ENCODE measurements at regions not wholly inside any gene's neighbourhood (a gene's known extent, or its start where the extent isn't known, plus 50 kb on each side); places are given as distances from the start of the nearest gene placed in this dataset.

DNA sequence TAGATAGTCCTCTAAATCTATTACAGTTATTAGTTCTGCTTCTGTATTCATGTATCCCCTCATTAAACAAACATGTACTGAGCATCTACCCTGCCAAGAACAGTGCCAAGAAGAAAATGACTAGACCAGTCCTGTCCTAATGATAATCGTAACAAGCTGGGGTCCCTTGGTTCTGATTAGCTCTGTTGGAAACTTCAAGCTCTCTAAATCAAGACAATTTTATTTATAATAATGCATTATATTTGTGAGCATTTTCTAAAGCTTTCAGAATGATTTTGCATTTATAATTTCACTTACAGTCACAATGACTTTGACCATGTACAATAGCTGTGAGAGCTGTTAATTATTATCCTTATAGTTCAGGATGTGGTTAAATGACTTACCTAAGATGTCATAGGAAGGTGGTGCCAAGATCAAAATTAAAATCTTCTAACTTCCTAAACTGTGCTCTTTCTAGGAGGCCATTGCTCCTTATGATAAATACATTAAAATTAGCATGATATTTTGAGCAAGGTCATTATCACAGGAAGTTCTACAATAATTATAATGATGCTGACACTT lies 336.5 kb upstream of the SLC39A10 start:
- H3K4me2 ChIP-seq (ENCODE audit: low read depth, low read length, poor library complexity, severe bottlenecking) = peak overlapping the region; percentile 29
- H3K36me3 ChIP-seq (ENCODE audit: insufficient read depth, low read length) = no peaks in the 10 kb centered on the region
- H3K4me1 ChIP-seq (ENCODE audit: insufficient read depth, low read length, poor library complexity, severe bottlenecking) = peaks cover 70% of the 10 kb centered on the region
- no peak for TF ChIP-seq EZH2phosphoT487 (IDR thresholded peaks at IDR 0.05; ENCODE audit: borderline replicate concordance)
- TF ChIP-seq, protein P1, sequence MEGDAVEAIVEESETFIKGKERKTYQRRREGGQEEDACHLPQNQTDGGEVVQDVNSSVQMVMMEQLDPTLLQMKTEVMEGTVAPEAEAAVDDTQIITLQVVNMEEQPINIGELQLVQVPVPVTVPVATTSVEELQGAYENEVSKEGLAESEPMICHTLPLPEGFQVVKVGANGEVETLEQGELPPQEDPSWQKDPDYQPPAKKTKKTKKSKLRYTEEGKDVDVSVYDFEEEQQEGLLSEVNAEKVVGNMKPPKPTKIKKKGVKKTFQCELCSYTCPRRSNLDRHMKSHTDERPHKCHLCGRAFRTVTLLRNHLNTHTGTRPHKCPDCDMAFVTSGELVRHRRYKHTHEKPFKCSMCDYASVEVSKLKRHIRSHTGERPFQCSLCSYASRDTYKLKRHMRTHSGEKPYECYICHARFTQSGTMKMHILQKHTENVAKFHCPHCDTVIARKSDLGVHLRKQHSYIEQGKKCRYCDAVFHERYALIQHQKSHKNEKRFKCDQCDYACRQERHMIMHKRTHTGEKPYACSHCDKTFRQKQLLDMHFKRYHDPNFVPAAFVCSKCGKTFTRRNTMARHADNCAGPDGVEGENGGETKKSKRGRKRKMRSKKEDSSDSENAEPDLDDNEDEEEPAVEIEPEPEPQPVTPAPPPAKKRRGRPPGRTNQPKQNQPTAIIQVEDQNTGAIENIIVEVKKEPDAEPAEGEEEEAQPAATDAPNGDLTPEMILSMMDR (conservative IDR thresholded peaks at IDR 0.05; ENCODE audit: low read length) = no peak
- H3K79me2 ChIP-seq (ENCODE audit: insufficient read depth, low read length) = no peaks in the 10 kb centered on the region
- no peaks in the 10 kb centered on the region for H3F3A ChIP-seq (ENCODE audit: low read depth)
- no peak overlapping the region for H3K4me3 ChIP-seq (ENCODE audit: low read length, poor library complexity, severe bottlenecking)
- no peaks in the 10 kb centered on the region for H3K27me3 ChIP-seq (ENCODE audit: insufficient read depth, low read length, poor library complexity, severe bottlenecking)
- no peak overlapping the region for H3K9ac ChIP-seq (ENCODE audit: low read depth, low read length, poor library complexity, severe bottlenecking)
- H3K9me2 ChIP-seq (replicated peaks; ENCODE audit: low read depth, low read length) = no peaks in the 10 kb centered on the region
- H2AFZ ChIP-seq (ENCODE audit: low read length) = peak overlapping the region; percentile 9; the same call in 1 of the 2 replicates
- H3K9me3 ChIP-seq (ENCODE audit: insufficient read depth, low read depth, low read length) = peaks cover 21% of the 10 kb centered on the region; the same call in 1 of the 2 replicates
- no peaks in the 10 kb centered on the region for H4K20me1 ChIP-seq (ENCODE audit: insufficient read depth, low read length, poor library complexity, severe bottlenecking)

DNA sequence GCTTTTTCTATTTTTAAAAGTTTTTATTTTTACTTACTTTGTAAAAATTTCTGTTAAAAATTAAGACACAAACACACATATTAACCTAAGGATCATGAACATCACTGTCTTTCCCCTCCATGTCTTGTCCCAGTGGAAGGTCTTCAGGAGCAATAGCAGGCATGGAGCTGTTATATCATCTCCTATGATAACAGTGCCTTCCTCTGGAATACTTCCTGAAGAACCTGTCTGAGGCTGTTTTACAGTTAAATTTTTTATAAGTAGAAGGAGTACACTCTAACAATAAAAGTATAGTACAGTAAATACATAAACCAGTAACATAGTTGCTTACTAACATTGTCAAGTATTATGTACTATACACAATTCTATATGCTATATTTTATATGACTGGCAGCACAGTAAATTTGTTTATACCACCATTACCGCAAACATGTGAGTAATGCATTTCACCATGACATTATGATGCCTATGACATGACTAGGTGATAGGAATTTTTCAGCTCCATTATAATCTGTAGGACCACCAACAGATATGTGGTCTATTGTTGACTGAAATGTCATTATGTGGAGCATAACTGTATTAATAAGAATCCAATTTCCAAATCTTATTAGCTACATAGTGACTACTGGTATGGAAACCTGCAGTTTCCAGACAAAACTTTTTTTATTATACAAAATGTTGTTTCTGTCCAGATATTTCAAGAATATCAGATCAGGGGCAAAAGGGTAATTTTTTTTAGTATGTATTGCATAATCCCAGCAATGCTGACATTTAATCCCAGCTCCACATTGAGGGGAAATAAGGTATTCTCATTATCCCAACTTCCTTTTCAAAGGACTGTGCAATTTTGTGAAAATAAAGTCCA lies 337.2 kb upstream of the SLC39A10 start:
- H3K79me2 ChIP-seq (ENCODE audit: insufficient read depth, low read length) = no peaks in the 10 kb centered on the region
- no peaks in the 10 kb centered on the region for H3K27me3 ChIP-seq (ENCODE audit: insufficient read depth, low read length, poor library complexity, severe bottlenecking)
- H3K36me3 ChIP-seq (ENCODE audit: insufficient read depth, low read length) = no peaks in the 10 kb centered on the region
- H3K4me3 ChIP-seq (ENCODE audit: low read length, poor library complexity, severe bottlenecking) = no peak overlapping the region
- peak overlapping the region; percentile 29 for H3K4me2 ChIP-seq (ENCODE audit: low read depth, low read length, poor library complexity, severe bottlenecking)
- H3K9me3 ChIP-seq (ENCODE audit: insufficient read depth, low read depth, low read length) = peaks cover 14% of the 10 kb centered on the region; the same call in 1 of the 2 replicates
- peaks cover 70% of the 10 kb centered on the region for H3K4me1 ChIP-seq (ENCODE audit: insufficient read depth, low read length, poor library complexity, severe bottlenecking)
- H2AFZ ChIP-seq (ENCODE audit: low read length) = no peak overlapping the region
- no peaks in the 10 kb centered on the region for H3F3A ChIP-seq (ENCODE audit: low read depth)
- H3K9me2 ChIP-seq (replicated peaks; ENCODE audit: low read depth, low read length) = no peaks in the 10 kb centered on the region
- H3K9ac ChIP-seq (ENCODE audit: low read depth, low read length, poor library complexity, severe bottlenecking) = no peak overlapping the region
- H4K20me1 ChIP-seq (ENCODE audit: insufficient read depth, low read length, poor library complexity, severe bottlenecking) = no peaks in the 10 kb centered on the region
- TF ChIP-seq, protein P1 (conservative IDR thresholded peaks at IDR 0.05; ENCODE audit: low read length) = no peak
- no peak for TF ChIP-seq EZH2phosphoT487 (IDR thresholded peaks at IDR 0.05; ENCODE audit: borderline replicate concordance)

DNA sequence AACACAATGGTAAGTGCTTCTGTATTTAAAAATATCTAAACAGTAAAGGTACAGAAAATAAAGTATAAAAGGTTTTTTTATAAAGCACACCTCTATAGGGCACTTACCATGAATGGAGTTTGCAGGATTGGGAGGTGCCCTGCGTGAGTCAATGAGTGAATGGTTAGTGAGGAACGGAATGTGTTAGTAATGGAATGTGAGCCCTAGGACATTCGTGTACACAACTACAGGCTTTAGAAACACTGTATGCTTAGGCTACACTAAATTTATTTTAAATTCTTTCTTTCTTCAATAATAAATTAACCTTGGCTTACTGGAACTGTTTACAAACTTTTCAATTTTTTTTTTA lies 337.9 kb upstream of the SLC39A10 start:
- no peak for TF ChIP-seq EZH2phosphoT487 (IDR thresholded peaks at IDR 0.05; ENCODE audit: borderline replicate concordance)
- Histone ChIP-seq H3K79me2 (ENCODE audit: insufficient read depth, low read length) (no peaks in the 10 kb centered on the region), H3K4me2 (ENCODE audit: low read depth, low read length, poor library complexity, severe bottlenecking) (no peak overlapping the region), H3K9ac (ENCODE audit: low read depth, low read length, poor library complexity, severe bottlenecking) (peak overlapping the region; percentile 19), H3K4me1 (ENCODE audit: insufficient read depth, low read length, poor library complexity, severe bottlenecking) (peaks cover 72% of the 10 kb centered on the region), H3K27me3 (ENCODE audit: insufficient read depth, low read length, poor library complexity, severe bottlenecking) (no peaks in the 10 kb centered on the region), H3K4me3 (ENCODE audit: low read length, poor library complexity, severe bottlenecking) (no peak overlapping the region), H4K20me1 (ENCODE audit: insufficient read depth, low read length, poor library complexity, severe bottlenecking) (no peaks in the 10 kb centered on the region), H3K9me3 (ENCODE audit: insufficient read depth, low read depth, low read length) (peaks cover 8% of the 10 kb centered on the region; the same call in 1 of the 2 replicates), H3K9me2 (replicated peaks; ENCODE audit: low read depth, low read length) (no peaks in the 10 kb centered on the region), H2AFZ (ENCODE audit: low read length) (no peak overlapping the region), H3K36me3 (ENCODE audit: insufficient read depth, low read length) (no peaks in the 10 kb centered on the region), H3F3A (ENCODE audit: low read depth) (no peaks in the 10 kb centered on the region)
